Hematopoietic multipotent progenitor cell treated with erythropoietin and hydrocortisone succinate and interleukin-3 and kit ligand, for 8 days (in vitro differentiated cells): ENCODE measurements at regions not wholly inside any gene's neighbourhood (a gene's known extent, or its start where the extent isn't known, plus 50 kb on each side); places are given as distances from the start of the nearest gene placed in this dataset.
A peak's percentile ranks its signal among the peaks of the same experiment; 100 is the strongest.

ENCODE experiments used
- DNase-seq: peaks from one replicate; pipeline ENCODE4 v3.0.0-alpha.2; 2015

- peak; percentile 70 for DNase-seq
Measured at GRCh38 chr13:26929971-26930730, 169.6 kb upstream of the GPR12 start.

GRCh38 chr13:26927511-26927910 is 166.9 kb upstream of the GPR12 start:
- DNase-seq = no peak

- DNase-seq = no peak
Measured at GRCh38 chr13:26926371-26926770, 165.8 kb upstream of the GPR12 start.

DNA sequence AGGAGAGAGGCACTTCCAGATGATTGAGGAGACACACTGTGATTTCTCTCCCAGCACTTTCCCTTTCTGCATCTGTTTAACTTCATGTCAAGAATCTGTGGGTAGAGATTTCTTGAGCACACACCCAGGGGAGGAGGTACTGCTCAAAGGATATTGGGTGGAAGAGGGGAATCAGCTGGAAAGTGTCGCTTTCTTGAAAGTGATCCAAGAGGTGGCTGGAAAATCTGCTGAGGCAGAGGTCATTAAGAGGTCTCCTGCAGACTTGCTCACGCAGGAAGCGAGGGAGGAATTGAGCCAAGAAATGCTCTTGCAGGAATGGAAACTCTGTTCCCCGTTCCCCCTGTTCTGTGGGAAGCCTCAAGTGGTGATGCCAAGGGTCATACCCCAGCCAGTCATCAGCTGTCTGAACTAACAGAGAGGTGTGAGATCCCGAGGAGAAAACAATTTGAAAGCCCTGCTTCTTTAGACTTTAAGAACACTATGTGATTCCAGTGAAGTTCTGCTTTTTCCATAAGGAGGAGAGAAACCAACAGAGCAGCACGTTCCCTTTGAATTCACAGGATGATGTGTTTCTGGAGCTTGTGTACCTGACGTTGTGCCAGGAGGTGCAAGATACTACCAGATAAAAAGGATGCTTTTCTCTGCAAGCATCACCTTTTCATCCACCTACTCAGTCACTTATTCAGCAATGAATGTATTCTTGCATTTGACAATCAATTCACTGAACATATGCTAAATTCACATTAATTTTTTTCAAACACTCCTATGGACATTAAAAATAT is 163.4 kb upstream of the GPR12 start:
- DNase-seq = no peak

DNA sequence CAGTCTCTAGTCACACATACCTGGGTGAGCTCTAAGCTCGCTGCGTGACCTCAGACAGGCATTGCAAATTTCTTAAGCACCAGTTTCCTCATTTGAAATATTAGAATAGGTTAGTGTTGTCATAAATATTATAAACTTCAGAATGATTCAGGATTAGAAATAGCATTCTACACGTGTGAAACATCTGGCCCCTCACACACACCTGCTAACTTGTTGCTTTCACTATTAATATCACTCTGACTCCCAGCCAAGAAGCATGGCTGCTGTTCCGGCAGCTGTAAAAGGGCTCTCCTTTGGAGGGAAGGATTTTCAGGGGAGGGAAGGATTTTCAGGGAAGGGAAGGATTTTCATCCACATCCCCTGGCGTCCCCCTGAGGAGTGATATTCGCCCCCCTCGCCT is 161.3 kb upstream of the GPR12 start:
- no peak for DNase-seq

GRCh38 chr13:26920614-26921355 is 160.2 kb upstream of the GPR12 start:
- DNase-seq = no peak

DNA sequence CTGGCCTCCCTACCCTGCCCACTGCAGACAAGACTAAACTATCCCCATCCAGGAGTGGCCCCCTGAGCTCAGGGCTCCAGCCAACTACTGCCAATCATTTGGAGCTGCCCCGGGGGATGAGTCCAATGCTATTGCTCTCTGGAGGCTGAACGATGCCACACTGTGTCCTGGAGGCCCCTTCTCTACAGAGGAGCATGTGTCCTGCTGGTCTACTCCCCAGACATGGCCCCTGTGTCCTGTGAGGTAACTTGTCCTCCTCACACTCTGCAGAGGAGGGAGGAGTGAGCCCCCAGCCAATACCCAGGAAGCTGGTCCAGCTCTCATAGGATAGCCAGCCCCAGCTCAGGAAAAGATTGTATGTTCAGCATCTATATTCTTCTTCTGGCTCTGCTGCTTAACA is 159.1 kb upstream of the GPR12 start:
- DNase-seq = no peak

DNA sequence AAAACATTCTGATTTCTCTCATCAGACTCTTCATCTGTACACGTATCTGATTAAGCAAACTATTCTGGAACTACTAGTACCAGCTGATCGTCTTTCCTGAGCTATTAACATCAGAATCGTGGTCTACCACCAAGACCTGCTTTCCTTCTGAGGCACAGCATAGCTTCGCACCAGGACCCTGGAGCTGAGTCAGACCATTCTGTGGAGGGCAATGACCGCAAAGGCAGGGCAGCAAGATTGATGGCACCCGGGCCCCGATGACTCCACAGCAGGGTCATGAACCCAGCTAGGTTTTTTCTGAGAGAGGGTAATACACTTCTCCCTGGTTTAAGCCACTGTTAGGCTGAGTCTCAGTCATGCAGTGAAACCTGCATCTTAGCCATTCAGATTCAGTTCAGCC is 158.7 kb upstream of the GPR12 start:
- DNase-seq = no peak

GRCh38 chr13:26914624-26915023 is 154.0 kb upstream of the GPR12 start:
- DNase-seq = peak; percentile 71

GRCh38 chr13:26914148-26914547 is 153.6 kb upstream of the GPR12 start:
- no peak for DNase-seq

DNA sequence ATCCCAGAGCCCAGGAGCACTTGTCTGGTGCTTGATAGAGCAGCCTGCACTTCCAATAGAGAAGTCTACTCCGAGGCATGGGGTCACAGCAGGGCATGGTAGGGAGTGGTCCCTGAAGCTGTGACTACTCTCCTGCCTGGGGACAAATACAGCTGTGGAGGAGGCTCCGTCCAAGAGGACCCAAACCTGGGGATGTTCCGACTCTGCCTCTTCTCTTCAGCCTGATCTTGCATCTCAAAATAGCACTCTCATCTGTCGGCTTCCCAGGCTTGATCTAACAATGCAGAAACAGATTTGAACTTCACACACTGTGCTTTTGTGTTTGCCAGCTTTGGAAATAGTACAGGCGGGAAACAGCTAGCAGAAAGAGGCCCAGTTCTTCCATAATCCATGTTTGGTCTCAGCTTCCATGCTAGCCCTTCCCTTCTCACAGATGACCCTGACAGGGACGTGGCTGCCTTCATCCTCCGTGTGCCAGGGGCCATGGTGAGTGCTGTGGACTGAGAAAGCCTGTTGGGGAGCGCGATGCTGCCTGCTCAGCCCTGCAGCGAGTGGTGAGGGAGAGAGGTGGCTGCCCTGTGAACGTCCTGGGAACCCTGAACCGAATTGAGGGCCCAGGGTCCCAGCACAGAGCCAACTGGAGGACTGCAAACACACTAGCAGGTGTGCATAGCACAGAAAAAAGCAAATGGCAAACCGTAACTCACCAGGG is 150.3 kb upstream of the GPR12 start:
- DNase-seq = no peak

DNA sequence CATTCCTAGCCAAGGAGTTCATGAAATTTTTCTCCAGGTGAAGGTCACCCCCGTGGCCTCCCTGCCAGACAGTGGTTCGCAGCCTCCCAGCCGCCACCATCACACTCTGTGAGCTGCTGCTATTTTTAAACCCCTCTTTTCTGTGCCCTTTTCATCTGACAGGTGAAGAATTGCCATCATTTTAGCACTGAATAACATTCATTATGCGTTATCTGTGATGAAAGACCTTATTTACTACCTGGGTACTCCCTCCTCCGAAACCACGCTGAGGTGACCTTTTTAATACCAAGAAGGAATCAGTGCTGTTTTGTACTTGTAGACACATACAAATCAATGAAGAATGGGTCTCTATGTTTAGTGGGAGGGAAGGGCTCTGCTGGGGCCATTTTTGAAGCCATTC is 148.9 kb upstream of the GPR12 start:
- DNase-seq = no peak

DNA sequence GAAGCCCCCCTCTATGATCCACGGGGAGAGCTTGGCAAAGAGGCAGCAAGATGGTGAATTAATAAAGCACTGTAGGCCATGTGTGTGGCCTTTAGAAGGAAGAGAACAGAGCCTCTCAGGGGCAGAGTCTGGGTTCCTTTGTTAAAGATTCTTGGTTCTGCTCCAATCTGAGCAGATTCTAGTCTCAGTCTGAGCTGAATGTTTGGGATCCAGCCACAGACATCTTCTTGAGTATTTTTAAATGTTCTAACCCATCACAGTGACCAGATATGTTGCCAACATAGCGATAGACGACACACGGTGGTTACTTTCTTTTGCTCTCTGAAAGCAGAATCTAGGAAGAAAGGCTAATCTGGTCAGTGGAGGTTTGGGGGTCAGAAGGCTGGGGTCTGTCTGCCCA is 147.5 kb upstream of the GPR12 start:
- no peak for DNase-seq

DNA sequence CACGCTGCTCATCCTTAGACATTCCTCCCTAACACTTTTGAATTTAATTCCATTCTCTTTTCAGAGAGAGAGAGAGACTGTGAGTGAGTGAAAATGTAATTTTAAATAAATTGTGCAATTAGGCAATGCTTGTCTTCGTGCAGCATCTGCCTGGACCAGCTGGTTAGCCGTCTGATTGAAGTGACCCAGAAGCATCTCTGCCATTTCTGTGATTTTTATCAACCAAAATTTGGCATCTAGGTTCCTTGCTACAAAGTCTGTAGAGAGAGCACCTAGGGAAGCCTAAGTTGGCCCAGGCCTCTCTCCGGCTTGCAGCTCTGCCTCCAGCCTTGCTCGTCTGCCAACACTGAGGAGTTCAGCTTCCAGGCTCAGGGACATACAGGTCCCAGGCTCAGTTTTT is 138.6 kb upstream of the GPR12 start:
- no peak for DNase-seq

GRCh38 chr13:26897706-26898550 is 137.3 kb upstream of the GPR12 start:
- DNase-seq = no peak

DNA sequence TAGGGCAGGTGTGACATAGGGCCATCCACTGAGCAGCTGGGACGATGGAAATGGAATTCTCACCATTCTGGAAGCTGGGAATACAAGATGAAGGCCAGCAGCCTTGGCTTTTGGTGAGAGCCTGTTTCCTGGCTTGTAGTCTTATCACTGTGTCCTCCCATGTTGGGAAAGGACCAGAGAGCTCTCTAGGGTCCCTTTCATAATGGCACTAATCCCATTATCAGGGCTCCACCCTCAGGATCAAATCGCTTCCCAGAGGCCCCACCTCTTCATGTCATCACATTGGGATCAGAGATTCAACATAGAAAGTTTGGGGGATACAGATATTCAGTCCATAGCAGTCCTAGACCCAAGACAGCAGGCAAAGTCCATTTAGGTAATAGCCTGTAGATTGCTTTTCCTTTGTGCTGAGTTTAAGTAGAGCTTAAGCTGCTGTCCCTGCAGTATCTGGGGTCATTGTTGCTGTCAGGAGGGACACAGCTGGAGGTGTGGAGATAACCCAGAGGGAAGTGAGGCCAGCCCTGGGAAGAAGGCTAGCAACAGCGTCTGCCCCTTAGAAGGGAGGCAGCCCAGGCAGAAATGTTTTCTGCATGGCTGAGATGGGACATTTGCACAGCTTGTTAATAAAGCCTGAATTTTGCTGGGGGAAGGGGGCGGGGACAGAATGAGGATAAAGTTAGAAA is 136.5 kb upstream of the GPR12 start:
- DNase-seq = no peak

- DNase-seq = no peak
Measured at GRCh38 chr13:26895808-26896466, 135.4 kb upstream of the GPR12 start.

GRCh38 chr13:26895081-26895807 is 134.7 kb upstream of the GPR12 start:
- DNase-seq = no peak

DNA sequence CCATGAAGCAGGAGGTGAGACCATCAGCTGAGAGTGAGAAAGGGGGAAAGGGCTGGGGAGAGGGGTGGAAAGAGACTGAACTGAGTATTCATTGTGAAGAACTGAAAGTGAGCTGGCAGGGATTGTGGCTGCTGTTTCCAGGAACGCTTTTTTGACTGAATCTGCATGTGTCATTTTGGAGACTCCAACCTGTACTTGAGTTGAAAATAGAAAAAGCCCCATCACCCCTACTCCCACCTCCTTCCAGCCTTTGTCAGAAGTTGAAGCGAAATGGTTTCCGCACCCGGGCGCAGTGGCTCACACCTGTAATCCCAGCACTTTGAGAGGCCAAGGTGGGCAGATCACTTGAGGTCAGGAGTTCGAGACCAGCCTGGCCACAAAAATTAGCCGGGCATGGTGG is 128.0 kb upstream of the GPR12 start:
- no peak for DNase-seq

DNA sequence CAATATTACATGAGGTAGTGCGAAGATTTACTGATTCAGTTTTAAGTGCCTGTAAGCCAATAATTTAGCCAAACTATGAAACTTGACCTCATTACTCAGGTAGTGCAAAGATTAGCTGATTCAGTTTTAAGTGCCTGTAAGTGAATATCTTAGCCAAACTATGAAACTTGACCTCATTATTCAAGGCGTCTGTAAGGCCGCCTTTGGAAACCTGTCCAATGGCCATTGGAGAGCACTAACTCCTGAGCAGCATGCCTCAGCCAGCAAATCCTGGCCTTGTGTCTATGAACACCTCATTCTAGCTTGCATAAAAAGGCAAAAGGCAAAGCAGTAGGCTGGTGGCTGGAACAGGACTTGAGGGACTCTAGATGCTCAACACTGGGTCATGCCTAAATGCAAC is 127.0 kb upstream of the GPR12 start:
- no peak for DNase-seq
